GM10248 (cell line): ENCODE measurements at regions not wholly inside any gene's neighbourhood (a gene's known extent, or its start where the extent isn't known, plus 50 kb on each side); places are given as distances from the start of the nearest gene placed in this dataset.

Source experiments
- CTCF ChIA-PET: fragments of 300-600 bp; sonication (Branson Sonifier 250); formaldehyde crosslinking; extraction: SDS; loops from one replicate; lab custom pipeline; 2021; ENCODE audit warnings: antibody characterized with exemption; lab: Yijun Ruan, JAX
- POLR2A ChIA-PET: fragments of 350-650 bp; sonication (Branson Sonifier 250); formaldehyde crosslinking; extraction: SDS; loops from one replicate; lab custom pipeline; 2020; ENCODE audit warnings: antibody characterized with exemption; lab: Yijun Ruan, JAX
- DNase-seq: peaks from one replicate; pipeline ENCODE4 v3.0.0; 2012; ENCODE audit errors: extremely low spot score
- TF ChIP-seq, protein P1 (sequence below): IDR thresholded peaks from 2 replicates; pipeline ENCODE4 v1.5.1; 2012; ENCODE audit warnings: mild to moderate bottlenecking, low read depth; ENCODE audit errors: extremely low read depth, missing control alignments, control extremely low read depth

DNA sequence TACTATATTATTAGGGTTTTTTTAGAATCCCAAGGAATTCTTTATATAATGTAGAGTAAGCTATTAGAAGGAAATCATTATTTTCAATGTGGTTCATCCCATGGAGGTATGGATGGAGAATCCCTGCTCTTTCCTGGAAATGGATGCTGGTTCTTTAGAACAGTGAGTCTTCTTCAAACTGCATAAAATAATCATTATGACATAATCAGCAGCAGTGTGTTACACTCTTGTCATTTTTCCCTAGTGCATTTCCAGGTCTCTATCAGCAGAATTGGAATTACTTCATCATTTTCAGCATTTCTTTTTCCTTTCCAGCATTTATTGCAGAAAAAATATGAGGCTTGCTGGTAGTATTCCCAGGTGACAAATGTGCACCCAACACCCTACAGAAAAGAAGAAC is 168.1 kb downstream of the ETAA1 start:
- ChIA-PET CTCF (interaction anchor here (1.2 to 1.5 kb wide), 2 partner anchors 9 kb away, joined by 3 to 6 read pairs; no protein-coding TSS in a partner anchor), POLR2A (no interaction called here)
- no peak for DNase-seq
- TF ChIP-seq, protein P1, sequence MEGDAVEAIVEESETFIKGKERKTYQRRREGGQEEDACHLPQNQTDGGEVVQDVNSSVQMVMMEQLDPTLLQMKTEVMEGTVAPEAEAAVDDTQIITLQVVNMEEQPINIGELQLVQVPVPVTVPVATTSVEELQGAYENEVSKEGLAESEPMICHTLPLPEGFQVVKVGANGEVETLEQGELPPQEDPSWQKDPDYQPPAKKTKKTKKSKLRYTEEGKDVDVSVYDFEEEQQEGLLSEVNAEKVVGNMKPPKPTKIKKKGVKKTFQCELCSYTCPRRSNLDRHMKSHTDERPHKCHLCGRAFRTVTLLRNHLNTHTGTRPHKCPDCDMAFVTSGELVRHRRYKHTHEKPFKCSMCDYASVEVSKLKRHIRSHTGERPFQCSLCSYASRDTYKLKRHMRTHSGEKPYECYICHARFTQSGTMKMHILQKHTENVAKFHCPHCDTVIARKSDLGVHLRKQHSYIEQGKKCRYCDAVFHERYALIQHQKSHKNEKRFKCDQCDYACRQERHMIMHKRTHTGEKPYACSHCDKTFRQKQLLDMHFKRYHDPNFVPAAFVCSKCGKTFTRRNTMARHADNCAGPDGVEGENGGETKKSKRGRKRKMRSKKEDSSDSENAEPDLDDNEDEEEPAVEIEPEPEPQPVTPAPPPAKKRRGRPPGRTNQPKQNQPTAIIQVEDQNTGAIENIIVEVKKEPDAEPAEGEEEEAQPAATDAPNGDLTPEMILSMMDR: no peak

DNA sequence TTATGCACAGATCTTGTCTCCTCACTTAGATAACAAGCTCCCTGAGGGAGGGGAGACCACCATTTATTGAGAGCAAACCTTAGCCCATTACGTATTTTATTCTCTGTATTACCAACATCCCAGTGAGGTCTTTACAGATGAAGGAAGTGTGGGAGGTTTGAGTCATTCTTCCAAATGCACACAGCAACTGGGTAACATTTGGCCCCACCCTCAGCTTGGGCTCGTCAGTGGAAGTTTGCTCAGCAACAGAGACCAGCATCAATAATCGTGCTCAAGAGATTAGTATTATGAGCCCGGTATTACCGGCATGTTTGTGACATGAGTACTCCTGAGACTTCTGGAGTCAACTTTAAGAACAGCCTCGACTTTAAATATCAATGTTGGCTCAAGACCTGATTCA is 168.6 kb downstream of the ETAA1 start:
- TF ChIP-seq, protein P1: no peak
- ChIA-PET CTCF (interaction anchor here (1.5 kb wide), 1 partner anchor 9 kb away, joined by 6 read pairs; no protein-coding TSS in a partner anchor), POLR2A (no interaction called here)
- no peak for DNase-seq

DNA sequence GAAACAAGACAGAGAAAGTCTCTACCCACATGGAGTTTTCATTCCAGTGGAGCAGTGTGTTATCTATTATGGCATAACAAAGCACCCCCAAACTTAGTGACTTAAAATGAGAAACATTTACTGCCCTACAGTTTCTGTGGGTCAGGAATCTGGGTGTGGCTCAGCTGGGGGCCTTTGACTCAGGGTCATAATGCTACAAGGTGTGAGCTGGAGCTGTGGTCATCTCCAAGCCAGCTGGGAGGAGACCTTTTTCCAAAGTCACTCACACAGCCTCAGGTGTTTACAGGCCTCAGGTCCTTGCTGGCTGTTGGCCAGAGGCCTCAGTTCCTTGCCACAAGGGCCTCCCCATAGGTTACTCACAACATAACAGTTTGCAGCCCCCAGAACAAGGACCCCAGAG is 169.2 kb downstream of the ETAA1 start:
- CTCF ChIA-PET: no interaction called here
- POLR2A ChIA-PET: no interaction called here
- TF ChIP-seq, protein P1: no peak
- no peak for DNase-seq

DNA sequence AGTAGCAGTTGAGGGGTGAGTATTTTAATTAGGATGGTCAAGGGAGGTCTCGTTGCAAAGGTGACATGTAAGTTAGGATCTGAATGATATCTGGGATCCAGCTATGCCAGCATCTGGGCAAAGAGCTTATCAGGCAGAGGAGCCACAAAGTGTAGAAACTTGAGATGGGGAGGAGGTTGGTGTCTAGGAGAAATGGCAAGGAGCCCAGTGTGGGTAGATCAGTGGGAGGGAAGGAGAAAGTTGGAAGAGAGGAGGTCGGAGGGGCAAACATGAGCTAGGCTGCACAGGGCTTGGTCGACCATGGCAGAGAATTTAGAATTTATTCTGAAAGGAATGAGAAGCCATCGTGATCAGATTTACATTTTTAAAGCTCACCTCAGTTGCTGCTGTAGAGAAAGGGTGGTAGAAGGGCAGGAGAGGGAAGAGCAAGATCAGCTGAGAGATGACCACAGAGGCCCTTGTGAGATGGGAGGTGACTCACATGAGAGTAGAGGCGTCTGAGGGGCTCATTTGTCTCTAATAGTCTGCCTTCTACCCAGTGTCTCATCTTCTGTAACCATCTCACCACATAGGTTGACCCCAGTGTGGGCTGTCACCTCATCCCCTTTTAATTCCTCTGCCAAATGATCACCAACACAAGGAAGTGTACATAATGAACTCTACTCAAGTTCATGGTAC is 170.0 kb downstream of the ETAA1 start:
- DNase-seq: no peak
- ChIA-PET POLR2A (interaction anchor here (0.6 kb wide), 1 partner anchor 69 kb away, joined by 3 read pairs; no protein-coding TSS in a partner anchor), CTCF (interaction anchor here (1.3 kb wide), 1 partner anchor 27 kb away, joined by 4 read pairs; no protein-coding TSS in a partner anchor)
- TF ChIP-seq, protein P1: no peak

DNA sequence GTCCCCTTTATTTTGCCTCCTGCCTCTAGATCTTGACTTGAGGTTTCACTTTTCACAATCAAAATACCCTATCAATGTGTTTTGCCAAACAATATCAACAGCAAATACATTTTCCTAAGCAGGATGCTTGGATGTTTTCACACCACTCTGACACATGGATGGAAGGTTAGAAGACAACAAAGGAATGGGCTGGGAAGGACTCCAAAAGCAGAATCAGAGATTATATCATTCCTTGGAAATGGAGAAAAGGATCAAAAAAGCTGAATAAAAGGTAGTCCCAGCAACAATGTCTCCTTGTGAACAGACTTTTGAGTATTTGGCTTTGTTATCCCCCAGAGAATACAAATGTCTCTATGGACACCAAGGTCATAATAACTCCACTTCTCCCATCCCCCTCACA is 170.8 kb downstream of the ETAA1 start:
- DNase-seq: no peak
- ChIA-PET CTCF (interaction anchor here (1.3 kb wide), 1 partner anchor 28 kb away, joined by 4 read pairs; no protein-coding TSS in a partner anchor), POLR2A (no interaction called here)
- TF ChIP-seq, protein P1: no peak

DNA sequence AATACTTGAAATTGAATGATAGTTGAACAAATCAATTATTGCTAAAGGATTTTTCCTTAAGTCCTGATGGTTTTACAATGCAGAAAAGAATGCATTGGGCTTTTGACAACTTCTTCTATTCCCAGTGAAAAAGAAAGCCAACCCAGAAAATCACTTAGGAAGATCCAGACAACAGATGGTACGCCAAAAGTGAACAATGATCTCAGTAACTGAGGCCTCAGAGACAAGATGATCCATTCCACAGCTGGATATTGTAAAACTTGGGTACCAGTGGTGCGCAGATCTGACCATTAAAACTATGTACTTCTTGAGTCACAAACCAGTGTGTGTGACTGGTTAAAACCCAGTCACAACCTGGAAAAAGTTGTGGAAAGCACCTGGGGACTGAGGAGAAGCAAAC is 173.5 kb downstream of the ETAA1 start:
- POLR2A ChIA-PET: no interaction called here
- no peak for DNase-seq
- CTCF ChIA-PET: interaction anchor here (1.1 to 2.1 kb wide), 2 partner anchors 9 to 35 kb away, joined by 3 to 10 read pairs; no protein-coding TSS in a partner anchor
- TF ChIP-seq, protein P1: no peak
